ENCODE measurements at regions not wholly inside any gene's neighbourhood (a gene's known extent, or its start where the extent isn't known, plus 50 kb on each side); places are given as distances from the start of the nearest gene placed in this dataset.

DNA sequence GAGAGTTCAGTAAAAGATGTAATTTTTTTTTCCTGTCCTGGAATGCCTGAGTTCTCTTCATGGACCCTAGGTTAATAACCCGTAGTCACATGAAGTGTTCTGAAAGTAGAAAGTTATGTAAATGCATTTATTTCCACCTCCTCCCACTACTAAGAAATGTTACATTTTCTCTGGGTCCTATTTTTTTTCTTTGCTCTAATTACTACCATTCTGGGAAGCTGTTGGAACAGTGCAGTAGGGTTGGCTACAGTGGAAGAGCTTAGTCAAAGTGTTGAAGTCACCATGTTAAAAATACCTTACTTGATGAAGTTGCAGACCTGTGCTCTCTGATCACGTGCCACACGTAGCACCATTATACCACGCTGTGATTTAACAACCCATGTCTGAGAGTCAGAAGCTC lies 153.8 kb upstream of the TSC22D2 start:
- BruUV-seq (replicated peaks) = no TSS peak
- H3K27ac ChIP-seq (ENCODE audit: low read depth, low read length, poor library complexity, severe bottlenecking) = no peak overlapping the region
- H3K27me3 ChIP-seq (replicated peaks; ENCODE audit: insufficient read depth, low read depth, low read length, poor library complexity) = no peaks in the 10 kb centered on the region
- no peaks in the 10 kb centered on the region for H3K36me3 ChIP-seq (ENCODE audit: insufficient read depth, low read length, poor library complexity, severe bottlenecking)
- DNase-seq (ENCODE audit: low spot score) = no peak
- CTCF ChIA-PET = no interaction called here
- H3K4me3 ChIP-seq (ENCODE audit: low read depth, low read length, poor library complexity, severe bottlenecking) = no peak overlapping the region
- TF ChIP-seq, protein P1, sequence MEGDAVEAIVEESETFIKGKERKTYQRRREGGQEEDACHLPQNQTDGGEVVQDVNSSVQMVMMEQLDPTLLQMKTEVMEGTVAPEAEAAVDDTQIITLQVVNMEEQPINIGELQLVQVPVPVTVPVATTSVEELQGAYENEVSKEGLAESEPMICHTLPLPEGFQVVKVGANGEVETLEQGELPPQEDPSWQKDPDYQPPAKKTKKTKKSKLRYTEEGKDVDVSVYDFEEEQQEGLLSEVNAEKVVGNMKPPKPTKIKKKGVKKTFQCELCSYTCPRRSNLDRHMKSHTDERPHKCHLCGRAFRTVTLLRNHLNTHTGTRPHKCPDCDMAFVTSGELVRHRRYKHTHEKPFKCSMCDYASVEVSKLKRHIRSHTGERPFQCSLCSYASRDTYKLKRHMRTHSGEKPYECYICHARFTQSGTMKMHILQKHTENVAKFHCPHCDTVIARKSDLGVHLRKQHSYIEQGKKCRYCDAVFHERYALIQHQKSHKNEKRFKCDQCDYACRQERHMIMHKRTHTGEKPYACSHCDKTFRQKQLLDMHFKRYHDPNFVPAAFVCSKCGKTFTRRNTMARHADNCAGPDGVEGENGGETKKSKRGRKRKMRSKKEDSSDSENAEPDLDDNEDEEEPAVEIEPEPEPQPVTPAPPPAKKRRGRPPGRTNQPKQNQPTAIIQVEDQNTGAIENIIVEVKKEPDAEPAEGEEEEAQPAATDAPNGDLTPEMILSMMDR (conservative IDR thresholded peaks at IDR 0.05; ENCODE audit: low read depth, low read length) = no peak
- TF ChIP-seq EZH2 (IDR thresholded peaks at IDR 0.05; ENCODE audit: borderline replicate concordance, low read depth, low read length, poor library complexity, severe bottlenecking) = no peak
- intact Hi-C loops (cut with micrococcal nuclease; ENCODE audit: unreplicated experiment) = no loop called here
- peaks cover 10% of the 10 kb centered on the region for H3K4me1 ChIP-seq (ENCODE audit: insufficient read depth, low read length, poor library complexity, severe bottlenecking)
- H3K9me3 ChIP-seq (ENCODE audit: low read depth, low read length, poor library complexity, severe bottlenecking) = no peaks in the 10 kb centered on the region
- POLR2A ChIA-PET (ENCODE audit: low non-redundant PET) = no interaction called here

GRCh38 chr3:150253622-150254021 lies 154.5 kb upstream of the TSC22D2 start:
- no peak overlapping the region for H3K4me3 ChIP-seq (ENCODE audit: low read depth, low read length, poor library complexity, severe bottlenecking)
- no peaks in the 10 kb centered on the region for H3K27me3 ChIP-seq (replicated peaks; ENCODE audit: insufficient read depth, low read depth, low read length, poor library complexity)
- POLR2A ChIA-PET (ENCODE audit: low non-redundant PET) = no interaction called here
- H3K27ac ChIP-seq (ENCODE audit: low read depth, low read length, poor library complexity, severe bottlenecking) = no peak overlapping the region
- H3K36me3 ChIP-seq (ENCODE audit: insufficient read depth, low read length, poor library complexity, severe bottlenecking) = no peaks in the 10 kb centered on the region
- BruUV-seq (replicated peaks) = no TSS peak
- TF ChIP-seq, protein P1 (conservative IDR thresholded peaks at IDR 0.05; ENCODE audit: low read depth, low read length) = no peak
- no peak for TF ChIP-seq EZH2 (IDR thresholded peaks at IDR 0.05; ENCODE audit: borderline replicate concordance, low read depth, low read length, poor library complexity, severe bottlenecking)
- peak; percentile 58 for DNase-seq (ENCODE audit: low spot score)
- no peaks in the 10 kb centered on the region for H3K9me3 ChIP-seq (ENCODE audit: low read depth, low read length, poor library complexity, severe bottlenecking)
- CTCF ChIA-PET = no interaction called here
- peaks cover 10% of the 10 kb centered on the region for H3K4me1 ChIP-seq (ENCODE audit: insufficient read depth, low read length, poor library complexity, severe bottlenecking)
- intact Hi-C loops (cut with micrococcal nuclease; ENCODE audit: unreplicated experiment) = no loop called here

DNA sequence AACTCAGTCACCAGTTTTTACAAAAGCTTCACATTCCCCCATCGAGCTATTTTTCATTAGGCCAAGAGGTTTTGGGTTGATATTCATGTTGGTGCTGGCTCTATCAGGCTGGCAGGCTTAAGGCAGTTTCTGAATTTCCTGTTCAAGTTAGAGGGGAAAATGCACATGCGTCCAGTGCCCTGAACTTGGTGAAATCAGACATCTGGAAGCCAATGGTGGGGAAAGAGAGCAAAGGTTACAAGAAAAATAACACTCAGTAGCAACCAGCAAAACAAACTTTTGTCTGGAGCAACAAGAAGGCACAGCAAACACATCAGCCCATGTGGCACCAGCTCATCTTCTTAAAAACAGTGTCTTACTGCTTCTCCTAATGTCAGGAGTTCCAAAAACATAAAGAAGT lies 155.6 kb upstream of the TSC22D2 start:
- no peaks in the 10 kb centered on the region for H3K36me3 ChIP-seq (ENCODE audit: insufficient read depth, low read length, poor library complexity, severe bottlenecking)
- peaks cover 10% of the 10 kb centered on the region for H3K4me1 ChIP-seq (ENCODE audit: insufficient read depth, low read length, poor library complexity, severe bottlenecking)
- H3K27ac ChIP-seq (ENCODE audit: low read depth, low read length, poor library complexity, severe bottlenecking) = no peak overlapping the region
- no peaks in the 10 kb centered on the region for H3K27me3 ChIP-seq (replicated peaks; ENCODE audit: insufficient read depth, low read depth, low read length, poor library complexity)
- ChIA-PET CTCF (no interaction called here), POLR2A (ENCODE audit: low non-redundant PET) (no interaction called here)
- no peak for DNase-seq (ENCODE audit: low spot score)
- no peaks in the 10 kb centered on the region for H3K9me3 ChIP-seq (ENCODE audit: low read depth, low read length, poor library complexity, severe bottlenecking)
- intact Hi-C loops (cut with micrococcal nuclease; ENCODE audit: unreplicated experiment) = no loop called here
- no TSS peak for BruUV-seq (replicated peaks)
- TF ChIP-seq, protein P1 (conservative IDR thresholded peaks at IDR 0.05; ENCODE audit: low read depth, low read length) = no peak
- TF ChIP-seq EZH2 (IDR thresholded peaks at IDR 0.05; ENCODE audit: borderline replicate concordance, low read depth, low read length, poor library complexity, severe bottlenecking) = no peak
- no peak overlapping the region for H3K4me3 ChIP-seq (ENCODE audit: low read depth, low read length, poor library complexity, severe bottlenecking)
